ENCODE measurements at regions not wholly inside any gene's neighbourhood (a gene's known extent, or its start where the extent isn't known, plus 50 kb on each side); places are given as distances from the start of the nearest gene placed in this dataset.

DNA sequence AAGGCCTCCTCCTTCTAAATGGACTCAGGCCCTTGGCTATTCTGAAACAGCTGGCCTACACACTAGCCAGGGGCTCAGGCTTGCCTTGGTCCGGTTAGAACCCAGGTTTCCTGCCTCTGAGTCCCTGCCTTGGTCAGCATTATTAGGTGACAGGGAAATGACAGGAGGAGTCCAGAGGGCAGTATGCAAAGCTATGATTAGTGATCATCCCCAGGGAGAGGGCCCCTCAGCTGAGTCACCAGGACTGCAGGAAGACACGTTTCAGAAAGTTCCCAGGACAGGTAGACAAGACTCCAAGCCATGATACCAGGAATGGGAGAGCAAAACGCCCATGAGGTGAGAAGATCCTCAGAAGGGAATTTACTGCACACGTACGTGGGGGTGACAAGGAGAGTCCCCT lies 301.1 kb upstream of the COBL start:
- H3K4me3 ChIP-seq = no peak overlapping the region
- DNase-seq = no peak

DNA sequence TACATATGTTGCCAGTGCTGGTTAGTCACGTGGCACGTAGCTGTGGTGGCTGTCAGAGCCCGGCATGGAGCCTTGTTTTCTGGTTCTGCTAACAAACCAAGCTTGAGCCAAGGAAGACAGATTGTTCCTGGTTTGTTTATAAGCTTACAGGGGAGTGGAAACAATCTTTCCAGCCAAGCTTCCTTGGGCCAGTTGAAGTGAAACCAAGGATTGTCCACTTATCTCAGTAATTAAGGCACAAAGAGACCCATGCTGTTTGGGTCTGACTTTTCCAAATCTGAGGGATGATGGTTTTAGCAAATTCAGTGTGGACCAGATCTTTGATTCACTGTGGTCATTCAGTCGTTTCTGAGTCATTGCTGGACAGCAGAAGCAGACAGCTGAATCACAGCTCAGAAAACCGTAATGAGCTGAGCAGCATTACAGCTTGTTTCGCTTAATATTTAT lies 297.3 kb upstream of the COBL start:
- TF ChIP-seq, protein P1, sequence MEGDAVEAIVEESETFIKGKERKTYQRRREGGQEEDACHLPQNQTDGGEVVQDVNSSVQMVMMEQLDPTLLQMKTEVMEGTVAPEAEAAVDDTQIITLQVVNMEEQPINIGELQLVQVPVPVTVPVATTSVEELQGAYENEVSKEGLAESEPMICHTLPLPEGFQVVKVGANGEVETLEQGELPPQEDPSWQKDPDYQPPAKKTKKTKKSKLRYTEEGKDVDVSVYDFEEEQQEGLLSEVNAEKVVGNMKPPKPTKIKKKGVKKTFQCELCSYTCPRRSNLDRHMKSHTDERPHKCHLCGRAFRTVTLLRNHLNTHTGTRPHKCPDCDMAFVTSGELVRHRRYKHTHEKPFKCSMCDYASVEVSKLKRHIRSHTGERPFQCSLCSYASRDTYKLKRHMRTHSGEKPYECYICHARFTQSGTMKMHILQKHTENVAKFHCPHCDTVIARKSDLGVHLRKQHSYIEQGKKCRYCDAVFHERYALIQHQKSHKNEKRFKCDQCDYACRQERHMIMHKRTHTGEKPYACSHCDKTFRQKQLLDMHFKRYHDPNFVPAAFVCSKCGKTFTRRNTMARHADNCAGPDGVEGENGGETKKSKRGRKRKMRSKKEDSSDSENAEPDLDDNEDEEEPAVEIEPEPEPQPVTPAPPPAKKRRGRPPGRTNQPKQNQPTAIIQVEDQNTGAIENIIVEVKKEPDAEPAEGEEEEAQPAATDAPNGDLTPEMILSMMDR (IDR thresholded peaks at IDR 0.05) = no peak
- ATAC-seq (peak; percentile 69), DNase-seq (no peak)
- H3K4me3 ChIP-seq = no peak overlapping the region
- no peaks in the 10 kb centered on the region for H3K4me1 ChIP-seq (ENCODE audit: low read depth)
- intact Hi-C loops (cut with DNase I, micrococcal nuclease) = no loop called here
- H3K36me3 ChIP-seq (ENCODE audit: low read depth) = no peaks in the 10 kb centered on the region
- no peaks in the 10 kb centered on the region for H3K9me3 ChIP-seq

More for the DNA sequence above, 301.1 kb upstream of the COBL start:
- no peaks in the 10 kb centered on the region for H3K4me1 ChIP-seq (ENCODE audit: low read depth)
- no peaks in the 10 kb centered on the region for H3K9me3 ChIP-seq
- TF ChIP-seq, protein P1 (IDR thresholded peaks at IDR 0.05) = no peak
- ATAC-seq = no peak
- intact Hi-C loops (cut with DNase I, micrococcal nuclease) = no loop called here
- no peaks in the 10 kb centered on the region for H3K36me3 ChIP-seq (ENCODE audit: low read depth)

DNA sequence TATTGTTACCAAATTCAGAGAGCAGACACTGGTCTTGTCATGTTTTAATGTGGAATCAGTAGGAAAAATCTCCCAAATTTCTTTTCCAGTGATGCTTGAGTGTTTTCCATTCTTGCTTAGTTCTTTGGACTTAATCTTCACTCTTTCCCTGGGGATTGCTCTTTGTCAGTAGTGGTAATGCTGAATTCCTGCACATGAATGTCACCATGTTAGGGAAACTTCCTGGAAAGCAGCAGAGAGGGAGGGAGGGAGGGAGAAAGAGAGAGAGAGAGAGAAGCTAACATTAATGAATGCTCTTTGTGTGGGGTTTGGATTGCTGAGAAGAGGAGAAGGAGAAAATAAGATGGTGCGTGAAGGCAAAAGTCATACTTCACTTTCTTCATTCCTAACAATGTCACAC lies 295.3 kb upstream of the COBL start:
- no peaks in the 10 kb centered on the region for H3K9me3 ChIP-seq
- H3K36me3 ChIP-seq (ENCODE audit: low read depth) = no peaks in the 10 kb centered on the region
- peaks cover 3% of the 10 kb centered on the region for H3K4me1 ChIP-seq (ENCODE audit: low read depth)
- ATAC-seq (no peak), DNase-seq (no peak)
- no peak overlapping the region for H3K4me3 ChIP-seq
- intact Hi-C loops (cut with DNase I, micrococcal nuclease) = no loop called here
- TF ChIP-seq, protein P1 (IDR thresholded peaks at IDR 0.05) = no peak

DNA sequence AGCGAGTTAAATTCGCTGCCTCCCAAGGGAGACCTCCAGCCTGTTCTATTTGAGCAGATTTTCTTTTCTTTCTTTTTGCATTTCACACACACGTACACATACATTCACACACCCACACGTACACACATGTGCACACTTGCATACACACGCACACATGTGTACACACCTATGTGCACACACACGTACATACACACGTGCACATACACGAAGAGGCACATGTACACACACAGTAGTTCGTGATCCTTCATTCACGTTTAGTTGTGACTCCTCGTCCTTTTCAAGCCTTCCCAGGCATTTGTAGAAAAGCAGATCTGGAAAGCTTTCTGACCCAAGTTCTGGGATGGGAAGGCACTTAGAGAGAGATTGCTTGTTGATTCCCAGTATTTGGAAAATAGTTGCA lies 290.8 kb upstream of the COBL start:
- TF ChIP-seq, protein P1 (IDR thresholded peaks at IDR 0.05) = no peak
- H3K36me3 ChIP-seq (ENCODE audit: low read depth) = no peaks in the 10 kb centered on the region
- intact Hi-C loops (cut with DNase I, micrococcal nuclease) = no loop called here
- no peak overlapping the region for H3K4me3 ChIP-seq
- H3K9me3 ChIP-seq = no peaks in the 10 kb centered on the region
- no peak for ATAC-seq
- DNase-seq = no peak
- peaks cover 9% of the 10 kb centered on the region for H3K4me1 ChIP-seq (ENCODE audit: low read depth)

DNA sequence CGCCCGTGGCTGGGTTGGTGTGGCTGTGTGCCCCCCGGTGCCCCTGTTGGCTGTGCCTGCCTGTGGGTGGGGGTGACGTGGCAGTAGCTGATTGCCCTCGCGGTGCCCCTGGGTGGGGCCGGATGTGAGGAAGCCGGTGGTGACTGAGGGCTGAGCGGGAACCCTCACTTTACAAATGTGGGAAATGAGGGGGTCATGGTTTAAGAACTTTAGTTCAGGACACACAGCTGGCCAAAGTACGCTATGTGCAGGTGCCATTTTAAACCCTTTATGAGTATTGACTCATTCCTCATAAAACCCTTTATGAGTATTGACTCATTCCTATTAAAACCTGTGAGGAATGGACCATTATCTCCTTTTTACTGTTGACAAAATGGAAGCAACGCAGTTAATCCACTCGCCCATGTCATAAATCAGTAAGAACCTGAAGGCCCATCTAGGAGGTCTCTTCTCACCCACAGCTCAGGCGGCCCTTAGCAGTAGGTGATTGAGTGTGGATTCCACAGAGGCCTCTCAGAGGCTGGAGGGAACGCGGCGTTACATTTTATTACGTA lies 290.1 kb upstream of the COBL start:
- H3K4me1 ChIP-seq (ENCODE audit: low read depth) = peaks cover 9% of the 10 kb centered on the region
- H3K36me3 ChIP-seq (ENCODE audit: low read depth) = no peaks in the 10 kb centered on the region
- no peak overlapping the region for H3K4me3 ChIP-seq
- ATAC-seq (peak; percentile 97), DNase-seq (peak; percentile 63 to 77 (median 69))
- no peaks in the 10 kb centered on the region for H3K9me3 ChIP-seq
- intact Hi-C loops (cut with DNase I, micrococcal nuclease) = no loop called here
- TF ChIP-seq, protein P1 (IDR thresholded peaks at IDR 0.05) = no peak

DNA sequence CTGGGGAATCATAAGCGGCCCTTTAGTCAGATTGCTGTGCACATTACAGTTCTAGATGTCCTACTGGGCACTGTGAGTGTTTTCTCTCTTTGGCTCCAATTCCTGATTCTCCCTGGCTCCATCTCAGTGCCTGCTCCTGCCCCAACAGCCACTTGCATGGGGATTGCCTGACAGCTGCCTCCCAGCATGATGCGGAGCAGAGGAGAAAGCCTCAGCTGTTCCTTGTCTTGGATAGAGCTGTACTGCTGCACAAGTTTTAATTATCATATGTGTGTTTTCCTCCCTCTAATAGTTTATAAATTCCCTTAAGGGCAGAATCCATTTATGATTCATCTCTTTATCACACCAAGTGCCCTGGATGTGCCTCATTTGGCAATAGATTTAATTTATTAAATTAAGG lies 285.8 kb upstream of the COBL start:
- no peaks in the 10 kb centered on the region for H3K36me3 ChIP-seq (ENCODE audit: low read depth)
- H3K4me3 ChIP-seq = no peak overlapping the region
- ATAC-seq = no peak
- H3K9me3 ChIP-seq = no peaks in the 10 kb centered on the region
- intact Hi-C loops (cut with DNase I, micrococcal nuclease) = no loop called here
- no peak for DNase-seq
- peaks cover 9% of the 10 kb centered on the region for H3K4me1 ChIP-seq (ENCODE audit: low read depth)
- TF ChIP-seq, protein P1 (IDR thresholded peaks at IDR 0.05) = no peak
